Astrocyte of the cerebellum (primary cell): ENCODE measurements at regions not wholly inside any gene's neighbourhood (a gene's known extent, or its start where the extent isn't known, plus 50 kb on each side); places are given as distances from the start of the nearest gene placed in this dataset.
A peak's percentile ranks its signal among the peaks of the same experiment; 100 is the strongest.

Experiments
- DNase-seq: peaks from one replicate; pipeline ENCODE4 v3.0.0-alpha.2; 2011; ENCODE audit warnings: low read depth
- H3K4me3 ChIP-seq: 2 replicates; pipeline ENCODE4 v1.5.1; 2011; ENCODE audit warnings: mild to moderate bottlenecking, low read depth, low read length, moderate library complexity
- CTCF ChIP-seq: IDR thresholded peaks from 2 replicates; pipeline ENCODE4 v1.5.1; 2012; ENCODE audit warnings: low read length, low read depth, moderate library complexity, mild to moderate bottlenecking; ENCODE audit errors: missing control alignments
- in situ Hi-C: cut with HindIII; loops from 2 replicates; pipeline ENCODE4 v1.10.0; 2017; ENCODE audit warnings: low sequenced_read_pairs

- in situ Hi-C loops = no loop called here
- no peak overlapping the region for H3K4me3 ChIP-seq
- no peak for DNase-seq
- no peak for TF ChIP-seq CTCF
Observed at GRCh38 chr16:86137359-86137758, 238.4 kb downstream of the IRF8 start.

GRCh38 chr16:86138121-86139085 lies 239.4 kb downstream of the IRF8 start:
- no peak for DNase-seq
- in situ Hi-C loops = no loop called here
- H3K4me3 ChIP-seq = no peak overlapping the region
- no peak for TF ChIP-seq CTCF

- no peak for TF ChIP-seq CTCF
- no peak overlapping the region for H3K4me3 ChIP-seq
- peak; percentile 13 for DNase-seq
- in situ Hi-C loops = no loop called here
Observed at GRCh38 chr16:86142801-86143236, 243.9 kb downstream of the IRF8 start.

GRCh38 chr16:86143666-86144065 lies 244.7 kb downstream of the IRF8 start:
- DNase-seq = no peak
- in situ Hi-C loops = no loop called here
- TF ChIP-seq CTCF = no peak
- H3K4me3 ChIP-seq = no peak overlapping the region

GRCh38 chr16:86145669-86146068 lies 246.7 kb downstream of the IRF8 start:
- TF ChIP-seq CTCF = no peak
- in situ Hi-C loops = no loop called here
- no peak overlapping the region for H3K4me3 ChIP-seq
- DNase-seq = no peak

- TF ChIP-seq CTCF = no peak
- DNase-seq = no peak
- in situ Hi-C loops = no loop called here
- H3K4me3 ChIP-seq = no peak overlapping the region
Observed at GRCh38 chr16:86150641-86151238, 251.8 kb downstream of the IRF8 start.
